ENCODE measurements at regions not wholly inside any gene's neighbourhood (a gene's known extent, or its start where the extent isn't known, plus 50 kb on each side); places are given as distances from the start of the nearest gene placed in this dataset.
A peak's percentile ranks its signal among the peaks of the same experiment; 100 is the strongest.

GRCh38 chr4:119739796-119740195 is 111.2 kb upstream of the PDE5A start:
- Histone ChIP-seq H3K27ac (ENCODE audit: extremely low read depth, low read depth, low read length) (peak overlapping the region; percentile 19; the same call in 1 of the 2 replicates), H3K4me1 (ENCODE audit: control insufficient read depth, insufficient read depth, low read length) (peaks cover 8% of the 10 kb centered on the region), H3K36me3 (ENCODE audit: control insufficient read depth in 2 of 2, insufficient read depth in 1 of 2, low read length in 2 of 2) (no peaks in the 10 kb centered on the region), H3K4me3 (ENCODE audit: low read depth, low read length) (no peak overlapping the region), H3K9me3 (ENCODE audit: control insufficient read depth, insufficient read depth, low read depth, low read length) (no peaks in the 10 kb centered on the region)
- POLR2A ChIA-PET = no interaction called here
- CTCF ChIA-PET = no interaction called here
- TF ChIP-seq TRIM28 (IDR thresholded peaks at IDR 0.05; ENCODE audit: borderline replicate concordance, low read length) (0 out of 2 replicates have a peak, but pooled peaks have one; percentile 66), WT1 (tag by site-specific recombination; IDR thresholded peaks at IDR 0.05) (no peak), OSR2 (tag by site-specific recombination; IDR thresholded peaks at IDR 0.05) (peak; percentile 80), ZNF423 (tag by site-specific recombination; IDR thresholded peaks at IDR 0.05) (no peak), PRDM4 (tag by site-specific recombination; IDR thresholded peaks at IDR 0.05) (peak; percentile 97), ZNF626 (tag by site-specific recombination; IDR thresholded peaks at IDR 0.05) (no peak), IKZF3 (tag by site-specific recombination; IDR thresholded peaks at IDR 0.05) (no peak), SP7 (tag by site-specific recombination; IDR thresholded peaks at IDR 0.05) (no peak), ZNF138 (tag by site-specific recombination; IDR thresholded peaks at IDR 0.05; ENCODE audit: borderline replicate concordance) (no peak), ZNF449 (tag by site-specific recombination; IDR thresholded peaks at IDR 0.05) (no peak), KLF8 (tag by site-specific recombination; IDR thresholded peaks at IDR 0.05) (no peak), ZNF416 (tag by site-specific recombination; IDR thresholded peaks at IDR 0.05) (no peak), ZNF19 (tag by site-specific recombination; IDR thresholded peaks at IDR 0.05; ENCODE audit: low read depth) (no peak), ZNF544 (tag by site-specific recombination; IDR thresholded peaks at IDR 0.05) (no peak), YY2 (tag by site-specific recombination; IDR thresholded peaks at IDR 0.05) (no peak), ZNF239 (tag by site-specific recombination; IDR thresholded peaks at IDR 0.05) (no peak), ZBTB20 (tag by site-specific recombination; IDR thresholded peaks at IDR 0.05) (no peak), ZNF624 (tag by site-specific recombination; IDR thresholded peaks at IDR 0.05) (no peak)
- TF ChIP-seq, protein P1, sequence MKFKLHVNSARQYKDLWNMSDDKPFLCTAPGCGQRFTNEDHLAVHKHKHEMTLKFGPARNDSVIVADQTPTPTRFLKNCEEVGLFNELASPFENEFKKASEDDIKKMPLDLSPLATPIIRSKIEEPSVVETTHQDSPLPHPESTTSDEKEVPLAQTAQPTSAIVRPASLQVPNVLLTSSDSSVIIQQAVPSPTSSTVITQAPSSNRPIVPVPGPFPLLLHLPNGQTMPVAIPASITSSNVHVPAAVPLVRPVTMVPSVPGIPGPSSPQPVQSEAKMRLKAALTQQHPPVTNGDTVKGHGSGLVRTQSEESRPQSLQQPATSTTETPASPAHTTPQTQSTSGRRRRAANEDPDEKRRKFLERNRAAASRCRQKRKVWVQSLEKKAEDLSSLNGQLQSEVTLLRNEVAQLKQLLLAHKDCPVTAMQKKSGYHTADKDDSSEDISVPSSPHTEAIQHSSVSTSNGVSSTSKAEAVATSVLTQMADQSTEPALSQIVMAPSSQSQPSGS (tag by site-specific recombination; IDR thresholded peaks at IDR 0.05; ENCODE audit: low read depth) = no peak
- TF ChIP-seq, protein P2, sequence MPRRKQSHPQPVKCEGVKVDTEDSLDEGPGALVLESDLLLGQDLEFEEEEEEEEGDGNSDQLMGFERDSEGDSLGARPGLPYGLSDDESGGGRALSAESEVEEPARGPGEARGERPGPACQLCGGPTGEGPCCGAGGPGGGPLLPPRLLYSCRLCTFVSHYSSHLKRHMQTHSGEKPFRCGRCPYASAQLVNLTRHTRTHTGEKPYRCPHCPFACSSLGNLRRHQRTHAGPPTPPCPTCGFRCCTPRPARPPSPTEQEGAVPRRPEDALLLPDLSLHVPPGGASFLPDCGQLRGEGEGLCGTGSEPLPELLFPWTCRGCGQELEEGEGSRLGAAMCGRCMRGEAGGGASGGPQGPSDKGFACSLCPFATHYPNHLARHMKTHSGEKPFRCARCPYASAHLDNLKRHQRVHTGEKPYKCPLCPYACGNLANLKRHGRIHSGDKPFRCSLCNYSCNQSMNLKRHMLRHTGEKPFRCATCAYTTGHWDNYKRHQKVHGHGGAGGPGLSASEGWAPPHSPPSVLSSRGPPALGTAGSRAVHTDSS (tag by site-specific recombination; IDR thresholded peaks at IDR 0.05) = no peak
- TF ChIP-seq, protein P3, sequence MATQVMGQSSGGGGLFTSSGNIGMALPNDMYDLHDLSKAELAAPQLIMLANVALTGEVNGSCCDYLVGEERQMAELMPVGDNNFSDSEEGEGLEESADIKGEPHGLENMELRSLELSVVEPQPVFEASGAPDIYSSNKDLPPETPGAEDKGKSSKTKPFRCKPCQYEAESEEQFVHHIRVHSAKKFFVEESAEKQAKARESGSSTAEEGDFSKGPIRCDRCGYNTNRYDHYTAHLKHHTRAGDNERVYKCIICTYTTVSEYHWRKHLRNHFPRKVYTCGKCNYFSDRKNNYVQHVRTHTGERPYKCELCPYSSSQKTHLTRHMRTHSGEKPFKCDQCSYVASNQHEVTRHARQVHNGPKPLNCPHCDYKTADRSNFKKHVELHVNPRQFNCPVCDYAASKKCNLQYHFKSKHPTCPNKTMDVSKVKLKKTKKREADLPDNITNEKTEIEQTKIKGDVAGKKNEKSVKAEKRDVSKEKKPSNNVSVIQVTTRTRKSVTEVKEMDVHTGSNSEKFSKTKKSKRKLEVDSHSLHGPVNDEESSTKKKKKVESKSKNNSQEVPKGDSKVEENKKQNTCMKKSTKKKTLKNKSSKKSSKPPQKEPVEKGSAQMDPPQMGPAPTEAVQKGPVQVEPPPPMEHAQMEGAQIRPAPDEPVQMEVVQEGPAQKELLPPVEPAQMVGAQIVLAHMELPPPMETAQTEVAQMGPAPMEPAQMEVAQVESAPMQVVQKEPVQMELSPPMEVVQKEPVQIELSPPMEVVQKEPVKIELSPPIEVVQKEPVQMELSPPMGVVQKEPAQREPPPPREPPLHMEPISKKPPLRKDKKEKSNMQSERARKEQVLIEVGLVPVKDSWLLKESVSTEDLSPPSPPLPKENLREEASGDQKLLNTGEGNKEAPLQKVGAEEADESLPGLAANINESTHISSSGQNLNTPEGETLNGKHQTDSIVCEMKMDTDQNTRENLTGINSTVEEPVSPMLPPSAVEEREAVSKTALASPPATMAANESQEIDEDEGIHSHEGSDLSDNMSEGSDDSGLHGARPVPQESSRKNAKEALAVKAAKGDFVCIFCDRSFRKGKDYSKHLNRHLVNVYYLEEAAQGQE (tag by site-specific recombination; IDR thresholded peaks at IDR 0.05) = no peak
- TF ChIP-seq, protein P4, sequence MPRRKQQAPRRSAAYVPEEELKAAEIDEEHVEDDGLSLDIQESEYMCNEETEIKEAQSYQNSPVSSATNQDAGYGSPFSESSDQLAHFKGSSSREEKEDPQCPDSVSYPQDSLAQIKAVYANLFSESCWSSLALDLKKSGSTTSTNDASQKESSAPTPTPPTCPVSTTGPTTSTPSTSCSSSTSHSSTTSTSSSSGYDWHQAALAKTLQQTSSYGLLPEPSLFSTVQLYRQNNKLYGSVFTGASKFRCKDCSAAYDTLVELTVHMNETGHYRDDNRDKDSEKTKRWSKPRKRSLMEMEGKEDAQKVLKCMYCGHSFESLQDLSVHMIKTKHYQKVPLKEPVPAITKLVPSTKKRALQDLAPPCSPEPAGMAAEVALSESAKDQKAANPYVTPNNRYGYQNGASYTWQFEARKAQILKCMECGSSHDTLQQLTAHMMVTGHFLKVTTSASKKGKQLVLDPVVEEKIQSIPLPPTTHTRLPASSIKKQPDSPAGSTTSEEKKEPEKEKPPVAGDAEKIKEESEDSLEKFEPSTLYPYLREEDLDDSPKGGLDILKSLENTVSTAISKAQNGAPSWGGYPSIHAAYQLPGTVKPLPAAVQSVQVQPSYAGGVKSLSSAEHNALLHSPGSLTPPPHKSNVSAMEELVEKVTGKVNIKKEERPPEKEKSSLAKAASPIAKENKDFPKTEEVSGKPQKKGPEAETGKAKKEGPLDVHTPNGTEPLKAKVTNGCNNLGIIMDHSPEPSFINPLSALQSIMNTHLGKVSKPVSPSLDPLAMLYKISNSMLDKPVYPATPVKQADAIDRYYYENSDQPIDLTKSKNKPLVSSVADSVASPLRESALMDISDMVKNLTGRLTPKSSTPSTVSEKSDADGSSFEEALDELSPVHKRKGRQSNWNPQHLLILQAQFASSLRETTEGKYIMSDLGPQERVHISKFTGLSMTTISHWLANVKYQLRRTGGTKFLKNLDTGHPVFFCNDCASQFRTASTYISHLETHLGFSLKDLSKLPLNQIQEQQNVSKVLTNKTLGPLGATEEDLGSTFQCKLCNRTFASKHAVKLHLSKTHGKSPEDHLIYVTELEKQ (tag by site-specific recombination; IDR thresholded peaks at IDR 0.05; ENCODE audit: borderline replicate concordance) = no peak
- TF ChIP-seq, protein P5, sequence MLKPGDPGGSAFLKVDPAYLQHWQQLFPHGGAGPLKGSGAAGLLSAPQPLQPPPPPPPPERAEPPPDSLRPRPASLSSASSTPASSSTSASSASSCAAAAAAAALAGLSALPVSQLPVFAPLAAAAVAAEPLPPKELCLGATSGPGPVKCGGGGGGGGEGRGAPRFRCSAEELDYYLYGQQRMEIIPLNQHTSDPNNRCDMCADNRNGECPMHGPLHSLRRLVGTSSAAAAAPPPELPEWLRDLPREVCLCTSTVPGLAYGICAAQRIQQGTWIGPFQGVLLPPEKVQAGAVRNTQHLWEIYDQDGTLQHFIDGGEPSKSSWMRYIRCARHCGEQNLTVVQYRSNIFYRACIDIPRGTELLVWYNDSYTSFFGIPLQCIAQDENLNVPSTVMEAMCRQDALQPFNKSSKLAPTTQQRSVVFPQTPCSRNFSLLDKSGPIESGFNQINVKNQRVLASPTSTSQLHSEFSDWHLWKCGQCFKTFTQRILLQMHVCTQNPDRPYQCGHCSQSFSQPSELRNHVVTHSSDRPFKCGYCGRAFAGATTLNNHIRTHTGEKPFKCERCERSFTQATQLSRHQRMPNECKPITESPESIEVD (tag by site-specific recombination; IDR thresholded peaks at IDR 0.05) = peak; percentile 82

Data from HEK293 (cell line).